Activated naive CD4-positive, alpha-beta T cell treated with anti-CD3 and anti-CD28 coated beads, Interleukin-2, amount 50 U/mL, for 24 hours (primary cell): ENCODE measurements at regions not wholly inside any gene's neighbourhood (a gene's known extent, or its start where the extent isn't known, plus 50 kb on each side); places are given as distances from the start of the nearest gene placed in this dataset.
"Not testable (repeated sequence)": the region's sequence is repeated elsewhere in the genome, so short reads cannot be mapped to it uniquely, and the experiment has no call there.

ENCODE experiments used
- H3K27ac Mint-ChIP-seq: one replicate; pipeline ENCODE4 v1.8.0; 2021; ENCODE audit warnings: mild to moderate bottlenecking, mixed read lengths
- H3K27me3 Mint-ChIP-seq: one replicate; pipeline ENCODE4 v1.8.0; 2021; ENCODE audit warnings: mixed read lengths
- H3K36me3 Mint-ChIP-seq: one replicate; pipeline ENCODE4 v1.8.0; 2021; ENCODE audit warnings: mixed read lengths
- H3K4me1 Mint-ChIP-seq: one replicate; pipeline ENCODE4 v1.8.0; 2021; ENCODE audit warnings: mixed read lengths
- H3K4me3 Mint-ChIP-seq: one replicate; pipeline ENCODE4 v1.8.0; 2021; ENCODE audit warnings: mild to moderate bottlenecking, mixed read lengths
- H3K9me3 Mint-ChIP-seq: one replicate; pipeline ENCODE4 v1.8.0; 2021; ENCODE audit warnings: mixed read lengths

DNA sequence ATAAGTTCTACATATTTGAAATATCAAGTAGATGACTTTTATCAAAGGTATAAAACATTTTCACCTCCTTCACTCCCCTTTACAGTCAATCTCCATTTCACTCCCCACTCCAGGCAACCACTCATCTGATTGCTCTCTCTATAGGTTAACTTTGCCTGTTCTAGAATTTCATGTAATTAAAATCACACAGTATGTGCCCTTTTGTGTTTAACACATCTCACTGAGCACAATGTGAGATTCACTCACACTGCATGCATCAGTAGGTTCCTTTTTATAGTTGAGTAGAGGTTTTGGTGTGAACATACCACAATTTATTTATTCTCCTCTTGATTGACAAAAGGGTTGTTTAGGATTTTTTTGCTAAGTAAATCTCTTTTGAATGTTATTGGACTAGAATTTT, 130.7 kb downstream of the SEPTIN7 start:
- H3K27ac Mint-ChIP-seq, H3K36me3 Mint-ChIP-seq, H3K9me3 Mint-ChIP-seq, H3K4me1 Mint-ChIP-seq, H3K27me3 Mint-ChIP-seq, H3K4me3 Mint-ChIP-seq: not testable (repeated sequence)

DNA sequence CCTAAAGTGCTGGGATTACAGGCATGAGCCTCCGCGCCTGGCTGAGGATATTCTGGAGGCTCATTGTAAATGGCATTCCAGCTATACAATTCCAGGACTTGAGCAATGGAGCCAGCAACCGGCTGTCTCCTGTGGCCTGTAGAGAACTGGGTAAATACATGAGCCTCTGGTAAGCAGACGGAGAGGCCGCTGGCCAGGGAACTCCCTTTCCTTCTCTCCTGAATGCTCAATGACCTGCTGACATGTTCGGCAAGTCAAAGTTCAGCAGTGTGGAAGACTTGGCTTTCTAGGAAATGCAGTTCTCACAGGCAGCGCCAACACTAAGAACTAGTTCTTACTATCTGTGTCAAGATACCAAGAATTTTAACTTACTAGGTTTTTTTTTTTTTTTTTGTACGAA, 139.8 kb downstream of the SEPTIN7 start:
- H3K4me3 Mint-ChIP-seq, H3K27ac Mint-ChIP-seq, H3K4me1 Mint-ChIP-seq, H3K36me3 Mint-ChIP-seq, H3K27me3 Mint-ChIP-seq, H3K9me3 Mint-ChIP-seq: not testable (repeated sequence)

DNA sequence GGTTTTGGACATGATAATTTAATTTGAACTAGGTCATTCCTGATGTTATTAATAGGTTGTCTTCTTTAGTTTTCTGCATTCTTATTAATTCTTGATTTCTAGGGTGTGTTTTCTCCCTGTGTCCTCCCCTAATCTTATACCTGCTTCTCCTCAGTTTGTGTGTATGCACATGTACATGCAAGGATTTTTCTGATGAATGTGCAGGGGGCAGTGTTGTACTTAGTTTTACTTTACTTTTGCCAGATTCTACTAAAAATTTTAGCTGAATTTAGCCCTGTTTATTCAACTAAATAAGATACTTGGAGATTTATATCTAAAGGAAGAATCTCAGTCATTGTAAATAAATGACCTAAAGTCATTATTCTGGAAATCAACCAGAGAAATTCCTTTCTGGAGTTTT, 144.8 kb downstream of the SEPTIN7 start:
- H3K36me3 Mint-ChIP-seq, H3K27ac Mint-ChIP-seq, H3K4me3 Mint-ChIP-seq, H3K4me1 Mint-ChIP-seq, H3K9me3 Mint-ChIP-seq, H3K27me3 Mint-ChIP-seq: not testable (repeated sequence)

GRCh38 chr7:35955735-35956134, 154.9 kb downstream of the SEPTIN7 start:
- not testable (repeated sequence) for H3K27me3 Mint-ChIP-seq, H3K27ac Mint-ChIP-seq, H3K36me3 Mint-ChIP-seq, H3K4me1 Mint-ChIP-seq, H3K9me3 Mint-ChIP-seq, H3K4me3 Mint-ChIP-seq

DNA sequence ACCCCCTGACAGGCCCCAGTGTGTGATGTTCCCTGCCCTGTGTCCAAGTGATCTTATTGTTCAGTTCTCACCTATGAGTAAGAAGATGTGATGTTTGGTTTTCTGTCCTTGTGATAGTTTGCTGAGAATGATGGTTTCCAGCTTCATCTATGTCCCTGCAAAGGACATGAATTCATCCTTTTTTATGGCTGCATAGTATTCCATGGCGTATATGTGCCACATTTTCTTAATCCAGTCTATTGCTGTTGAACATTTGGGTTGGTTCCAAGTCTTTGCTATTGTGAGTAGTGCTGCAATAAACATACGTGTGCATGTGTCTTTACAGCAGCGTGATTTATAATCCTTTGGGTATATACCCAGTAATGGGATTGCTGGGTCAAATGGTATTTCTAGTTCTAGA, 156.1 kb downstream of the SEPTIN7 start:
- not testable (repeated sequence) for H3K36me3 Mint-ChIP-seq, H3K9me3 Mint-ChIP-seq, H3K27ac Mint-ChIP-seq, H3K4me3 Mint-ChIP-seq, H3K4me1 Mint-ChIP-seq, H3K27me3 Mint-ChIP-seq

- not testable (repeated sequence) for H3K36me3 Mint-ChIP-seq, H3K4me1 Mint-ChIP-seq, H3K27me3 Mint-ChIP-seq, H3K27ac Mint-ChIP-seq, H3K9me3 Mint-ChIP-seq, H3K4me3 Mint-ChIP-seq
Measured at GRCh38 chr7:35961260-35961659, 160.4 kb downstream of the SEPTIN7 start.

GRCh38 chr7:35962607-35963006, 161.8 kb downstream of the SEPTIN7 start:
- H3K27me3 Mint-ChIP-seq, H3K36me3 Mint-ChIP-seq, H3K4me3 Mint-ChIP-seq, H3K9me3 Mint-ChIP-seq, H3K27ac Mint-ChIP-seq, H3K4me1 Mint-ChIP-seq: not testable (repeated sequence)

- Mint-ChIP-seq H3K27me3 (peaks cover 15% of the 10 kb centered on the region), H3K27ac (no peak overlapping the region), H3K36me3 (no peaks in the 10 kb centered on the region), H3K9me3 (no peaks in the 10 kb centered on the region), H3K4me1 (peaks cover 7% of the 10 kb centered on the region), H3K4me3 (no peak overlapping the region)
Measured at GRCh38 chr7:35967366-35968139, 166.7 kb downstream of the SEPTIN7 start.

DNA sequence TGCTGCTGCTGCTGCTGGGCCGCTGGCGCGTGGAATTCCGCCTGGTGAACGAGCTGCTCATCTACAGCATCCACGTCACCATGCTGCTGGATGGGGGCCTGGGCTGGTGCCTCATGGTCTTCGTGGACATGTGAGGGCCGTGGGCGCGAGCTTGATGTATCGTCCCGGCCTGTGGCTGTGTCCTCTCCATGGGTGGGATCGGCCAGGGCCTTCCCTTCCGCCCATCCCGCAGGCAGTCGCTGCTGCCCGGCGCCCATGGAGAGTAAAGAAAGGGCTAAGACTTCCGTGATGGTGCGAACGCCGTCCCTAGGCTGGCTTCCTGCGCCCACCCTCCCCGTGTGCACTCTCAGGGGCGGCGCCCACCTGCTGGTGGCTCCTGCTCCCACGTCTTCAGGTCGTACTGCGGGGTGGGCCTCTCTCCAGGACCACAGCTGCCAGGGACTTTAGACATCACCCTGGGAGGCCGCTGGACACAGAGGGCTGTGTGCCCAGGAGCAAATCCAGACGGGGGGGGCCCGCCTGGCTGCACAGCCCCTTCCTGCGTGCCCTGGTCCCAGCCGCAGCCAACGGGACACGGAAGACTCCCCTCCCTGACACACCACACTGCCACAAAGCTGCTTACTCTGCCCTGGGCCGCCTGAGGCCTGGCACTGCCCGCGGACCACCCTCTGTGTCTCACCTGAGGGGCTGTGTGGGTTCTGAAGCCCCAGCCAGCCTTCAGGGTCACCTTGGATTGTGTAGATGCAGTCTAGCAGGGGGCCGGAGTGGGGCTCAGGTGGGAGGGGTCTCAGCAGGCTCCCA, 167.5 kb downstream of the SEPTIN7 start:
- Mint-ChIP-seq H3K36me3 (no peaks in the 10 kb centered on the region), H3K27ac (no peak overlapping the region), H3K4me1 (peaks cover 7% of the 10 kb centered on the region), H3K9me3 (no peaks in the 10 kb centered on the region), H3K4me3 (no peak overlapping the region), H3K27me3 (peaks cover 15% of the 10 kb centered on the region)

DNA sequence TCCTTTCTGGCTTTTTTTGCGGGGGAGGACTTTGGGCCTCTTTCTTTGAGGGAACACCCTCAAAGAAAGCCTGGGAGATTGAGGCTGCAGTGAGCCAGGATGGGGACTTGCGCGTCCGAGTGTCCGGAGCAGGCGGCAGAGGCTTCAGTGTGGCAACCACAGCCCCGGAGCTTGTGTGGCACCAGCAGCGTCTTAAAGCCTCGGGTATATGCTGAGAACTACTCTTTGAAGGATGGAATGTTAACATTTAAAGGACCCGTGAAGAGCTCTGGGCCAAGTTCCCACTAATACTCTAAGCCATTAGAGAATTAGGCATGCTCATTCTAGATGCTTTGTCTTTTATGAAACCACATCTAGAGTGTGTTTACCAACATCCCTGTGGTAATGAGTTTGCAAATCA, 168.2 kb downstream of the SEPTIN7 start:
- no peak overlapping the region for H3K27ac Mint-ChIP-seq
- H3K27me3 Mint-ChIP-seq = peaks cover 15% of the 10 kb centered on the region
- no peaks in the 10 kb centered on the region for H3K36me3 Mint-ChIP-seq
- H3K9me3 Mint-ChIP-seq = no peaks in the 10 kb centered on the region
- H3K4me1 Mint-ChIP-seq = peaks cover 7% of the 10 kb centered on the region
- no peak overlapping the region for H3K4me3 Mint-ChIP-seq

GRCh38 chr7:35970458-35970857, 169.6 kb downstream of the SEPTIN7 start:
- no peaks in the 10 kb centered on the region for H3K9me3 Mint-ChIP-seq

GRCh38 chr7:35971133-35971891, 170.5 kb downstream of the SEPTIN7 start:
- H3K4me3 Mint-ChIP-seq = peak overlapping the region; percentile 71
- H3K9me3 Mint-ChIP-seq = no peaks in the 10 kb centered on the region
- H3K27me3 Mint-ChIP-seq = peaks cover 15% of the 10 kb centered on the region
- no peaks in the 10 kb centered on the region for H3K36me3 Mint-ChIP-seq
- peaks cover 7% of the 10 kb centered on the region for H3K4me1 Mint-ChIP-seq
- no peak overlapping the region for H3K27ac Mint-ChIP-seq

More at GRCh38 chr7:35970458-35970857, 169.6 kb downstream of the SEPTIN7 start:
- no peak overlapping the region for H3K4me3 Mint-ChIP-seq
- H3K36me3 Mint-ChIP-seq = no peaks in the 10 kb centered on the region
- H3K4me1 Mint-ChIP-seq = peaks cover 7% of the 10 kb centered on the region
- peaks cover 15% of the 10 kb centered on the region for H3K27me3 Mint-ChIP-seq
- no peak overlapping the region for H3K27ac Mint-ChIP-seq

GRCh38 chr7:35975851-35976454, 175.1 kb downstream of the SEPTIN7 start:
- no peaks in the 10 kb centered on the region for H3K36me3 Mint-ChIP-seq
- H3K4me3 Mint-ChIP-seq = no peak overlapping the region
- peaks cover 7% of the 10 kb centered on the region for H3K4me1 Mint-ChIP-seq
- H3K27me3 Mint-ChIP-seq = peaks cover 8% of the 10 kb centered on the region
- no peak overlapping the region for H3K27ac Mint-ChIP-seq
- no peaks in the 10 kb centered on the region for H3K9me3 Mint-ChIP-seq

DNA sequence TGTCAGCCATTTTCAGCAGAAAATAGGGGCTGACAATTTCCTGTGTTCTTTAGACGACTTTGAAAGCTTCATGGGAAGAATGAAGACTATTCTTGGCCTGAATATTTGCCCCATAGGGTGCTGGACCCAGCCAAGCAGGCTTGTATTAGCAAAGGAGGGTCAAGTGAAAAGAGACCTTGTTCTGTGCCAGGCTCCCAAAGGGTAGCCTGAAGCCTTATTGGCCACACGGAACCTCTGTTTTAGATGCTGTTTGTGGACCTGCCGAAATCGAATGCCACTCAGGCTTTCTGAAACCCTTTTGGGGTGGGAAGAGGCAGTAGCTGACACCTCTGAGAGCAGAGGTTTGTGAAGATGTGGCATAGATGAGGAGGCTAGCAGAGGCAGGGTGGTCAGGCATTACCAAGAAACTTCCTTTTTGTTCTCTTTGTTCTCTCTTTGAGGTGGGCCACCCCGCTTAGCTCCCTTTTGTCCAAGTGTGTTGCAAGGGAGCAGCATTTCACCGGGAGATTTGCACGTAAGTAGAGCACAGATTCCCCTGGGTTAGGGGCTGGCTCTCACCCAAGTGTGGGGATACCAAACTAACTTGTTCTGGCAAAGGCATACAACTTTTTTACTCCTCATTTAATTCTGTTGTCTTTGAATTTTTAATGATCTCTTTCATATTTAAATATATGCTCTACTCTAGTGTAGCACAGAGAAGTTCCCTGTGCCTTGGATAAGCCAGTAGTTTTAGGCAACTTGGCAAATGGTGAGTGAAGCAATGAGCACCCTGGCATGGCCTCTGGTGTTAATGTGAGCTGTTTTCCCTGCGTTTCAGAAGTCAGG, 174.0 kb upstream of the EEPD1 start:
- not testable (repeated sequence) for H3K4me1 Mint-ChIP-seq, H3K27me3 Mint-ChIP-seq, H3K4me3 Mint-ChIP-seq, H3K36me3 Mint-ChIP-seq, H3K27ac Mint-ChIP-seq, H3K9me3 Mint-ChIP-seq

DNA sequence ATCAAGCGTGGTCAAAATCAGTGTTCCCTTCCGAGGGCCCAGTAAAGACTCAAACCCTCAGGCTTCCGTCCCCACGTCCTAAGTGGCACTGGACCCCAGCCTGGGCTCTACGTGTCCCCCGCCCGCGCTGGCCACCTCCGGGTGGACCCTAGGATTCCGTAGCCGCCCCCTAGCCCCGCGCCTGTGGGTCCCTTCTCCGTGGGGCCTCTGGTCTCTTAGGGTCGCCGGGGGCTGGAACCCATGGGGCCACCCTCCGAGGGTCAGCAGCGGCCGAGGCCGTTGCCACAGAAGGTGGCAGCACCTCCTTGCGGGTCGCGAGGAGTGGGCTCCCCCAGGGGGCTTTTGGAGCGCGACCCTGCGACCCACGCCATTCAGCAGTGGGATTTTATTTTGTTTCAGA, 170.5 kb upstream of the EEPD1 start:
- no peaks in the 10 kb centered on the region for H3K4me1 Mint-ChIP-seq
- H3K36me3 Mint-ChIP-seq = no peaks in the 10 kb centered on the region
- no peaks in the 10 kb centered on the region for H3K27me3 Mint-ChIP-seq
- no peaks in the 10 kb centered on the region for H3K9me3 Mint-ChIP-seq
- no peak overlapping the region for H3K4me3 Mint-ChIP-seq
- H3K27ac Mint-ChIP-seq = no peak overlapping the region
